ENCODE measurements at regions not wholly inside any gene's neighbourhood (a gene's known extent, or its start where the extent isn't known, plus 50 kb on each side); places are given as distances from the start of the nearest gene placed in this dataset.
"Not testable (repeated sequence)": the region's sequence is repeated elsewhere in the genome, so short reads cannot be mapped to it uniquely, and the experiment has no call there.

- no peak for DNase-seq (ENCODE audit: low read depth in 4 of 4, low spot score in 3 of 4)
Measured at GRCh38 chr12:18008642-18009041, 81.4 kb downstream of the RERGL start.

- no peak for DNase-seq (ENCODE audit: low read depth in 4 of 4, low spot score in 3 of 4)
Measured at GRCh38 chr12:17999174-17999801, 90.7 kb downstream of the RERGL start.

GRCh38 chr12:17992002-17992656, 97.9 kb downstream of the RERGL start:
- peak; percentile 1 to 18 (median 10) for DNase-seq (ENCODE audit: low read depth in 4 of 4, low spot score in 3 of 4)

- no peak for DNase-seq (ENCODE audit: low read depth in 4 of 4, low spot score in 3 of 4)
Measured at GRCh38 chr12:17982556-17982955, 107.4 kb downstream of the RERGL start.

GRCh38 chr12:17976202-17976601, 113.8 kb downstream of the RERGL start:
- no peak for DNase-seq (ENCODE audit: low read depth in 4 of 4, low spot score in 3 of 4)

- no peak for DNase-seq (ENCODE audit: low read depth in 4 of 4, low spot score in 3 of 4)
Measured at GRCh38 chr12:17975763-17976162, 114.2 kb downstream of the RERGL start.

- DNase-seq (ENCODE audit: low read depth in 4 of 4, low spot score in 3 of 4) = no peak
Measured at GRCh38 chr12:17975239-17975638, 114.8 kb downstream of the RERGL start.

GRCh38 chr12:17971850-17972249, 118.1 kb downstream of the RERGL start:
- DNase-seq (ENCODE audit: low read depth in 4 of 4, low spot score in 3 of 4) = no peak

- no peak for DNase-seq (ENCODE audit: low read depth in 4 of 4, low spot score in 3 of 4)
Measured at GRCh38 chr12:17954788-17955187, 135.2 kb downstream of the RERGL start.

GRCh38 chr12:17950898-17951297, 139.1 kb downstream of the RERGL start:
- no peak for DNase-seq (ENCODE audit: low read depth in 4 of 4, low spot score in 3 of 4)

GRCh38 chr12:17949558-17950141, 140.3 kb downstream of the RERGL start:
- DNase-seq (ENCODE audit: low read depth in 4 of 4, low spot score in 3 of 4) = no peak

- DNase-seq (ENCODE audit: low read depth in 4 of 4, low spot score in 3 of 4) = no peak
Measured at GRCh38 chr12:17928708-17929366, 161.2 kb downstream of the RERGL start.

GRCh38 chr12:17918013-17918412, 172.0 kb downstream of the RERGL start:
- DNase-seq (ENCODE audit: low read depth in 4 of 4, low spot score in 3 of 4) = no peak

GRCh38 chr12:17884581-17884980, 205.4 kb downstream of the RERGL start:
- DNase-seq (ENCODE audit: low read depth in 4 of 4, low spot score in 3 of 4) = no peak

GRCh38 chr12:17878714-17879113, 211.3 kb downstream of the RERGL start:
- no peak for DNase-seq (ENCODE audit: low read depth in 4 of 4, low spot score in 3 of 4)

- DNase-seq (ENCODE audit: low read depth in 4 of 4, low spot score in 3 of 4) = no peak
Measured at GRCh38 chr12:17875230-17875629, 214.8 kb downstream of the RERGL start.

- no peak for DNase-seq (ENCODE audit: low read depth in 4 of 4, low spot score in 3 of 4)
Measured at GRCh38 chr12:17866802-17867201, 223.2 kb downstream of the RERGL start.

- not testable (repeated sequence) for DNase-seq (ENCODE audit: low read depth in 4 of 4, low spot score in 3 of 4)
Measured at GRCh38 chr12:17855548-17855947, 234.4 kb downstream of the RERGL start.

GRCh38 chr12:17853054-17853453, 236.9 kb downstream of the RERGL start:
- no peak for DNase-seq (ENCODE audit: low read depth in 4 of 4, low spot score in 3 of 4)

- DNase-seq (ENCODE audit: low read depth in 4 of 4, low spot score in 3 of 4) = no peak
Measured at GRCh38 chr12:17841496-17841895, 248.5 kb downstream of the RERGL start.

GRCh38 chr12:17829813-17830212, 260.2 kb downstream of the RERGL start:
- no peak for DNase-seq (ENCODE audit: low read depth in 4 of 4, low spot score in 3 of 4)

GRCh38 chr12:17818931-17819330, 271.1 kb downstream of the RERGL start:
- DNase-seq (ENCODE audit: low read depth in 4 of 4, low spot score in 3 of 4) = no peak
